ENCODE measurements at regions not wholly inside any gene's neighbourhood (a gene's known extent, or its start where the extent isn't known, plus 50 kb on each side); places are given as distances from the start of the nearest gene placed in this dataset.

GRCh38 chr11:32325725-32326124, 109.6 kb downstream of the WT1 start:
- BruUV-seq (replicated peaks): no TSS peak
- H3K36me3 ChIP-seq (replicated peaks in 1 of 2; ENCODE audit: control insufficient read depth in 1 of 2, insufficient read depth in 2 of 2, low read length in 2 of 2): no peaks in the 10 kb centered on the region
- DNase-seq (ENCODE audit: low spot score) (no peak), ATAC-seq (no peak), FAIRE-seq (no peak)
- intact Hi-C loops (cut with micrococcal nuclease; ENCODE audit: unreplicated experiment): no loop called here
- 75% methylated on average over 2 of the region's 2 CpGs for WGBS (ENCODE audit: low lambda C conversion rate)
- no peak overlapping the region for H3K4me3 ChIP-seq (replicated peaks in 1 of 3; ENCODE audit: insufficient read depth in 1 of 3, low read depth in 2 of 3, low read length in 3 of 3)
- H3K27me3 ChIP-seq (ENCODE audit: control insufficient read depth in 1 of 2, insufficient read depth in 2 of 2, low read length in 2 of 2): peaks cover 0 to 4% of the 10 kb centered on the region in 2 experiments; a peak in 1 of 5 replicates
- no peaks in the 10 kb centered on the region for H3K79me2 ChIP-seq (ENCODE audit: insufficient read depth, low read length)
- H3K27ac ChIP-seq (ENCODE audit: extremely low read length, insufficient read depth, low read length): no peak overlapping the region
- in situ Hi-C loops (cut with HindIII; ENCODE audit: extremely low pct_ligation_motif_present, low pct_unique_long_range_greater_than_20kb): no loop called here
- no peaks in the 10 kb centered on the region for H3K9me3 ChIP-seq (ENCODE audit: low read length)
- no peak overlapping the region for H3K9ac ChIP-seq (ENCODE audit: insufficient read depth, low read depth, low read length)
- no peak overlapping the region for H2AFZ ChIP-seq (ENCODE audit: low read length)
- ChIA-PET POLR2A (no interaction called here), CTCF (ENCODE audit: low intra/inter-chr PET ratio, low total read pairs) (no interaction called here)
- H4K20me1 ChIP-seq (ENCODE audit: insufficient read depth, low read length): no peaks in the 10 kb centered on the region
- H3K4me2 ChIP-seq (ENCODE audit: low read depth, low read length): no peak overlapping the region
- H3K4me1 ChIP-seq (ENCODE audit: insufficient read depth, low read length): peaks cover 4% of the 10 kb centered on the region; the same call in 1 of the 2 replicates
- no peak for TF ChIP-seq MXI1 (IDR thresholded peaks at IDR 0.05; ENCODE audit: borderline replicate concordance, low read depth, low read length)
- no peak for TF ChIP-seq NR2F1 (CRISPR knock-in tag; IDR thresholded peaks at IDR 0.05)
- no peak for TF ChIP-seq JUND (CRISPR knock-in tag; IDR thresholded peaks at IDR 0.05)
- TF ChIP-seq POGK (CRISPR knock-in tag; conservative IDR thresholded peaks at IDR 0.05): no peak
- no peak for TF ChIP-seq NFKBIZ (CRISPR knock-in tag; IDR thresholded peaks at IDR 0.05)
- no peak for TF ChIP-seq KLF16 (CRISPR knock-in tag; IDR thresholded peaks at IDR 0.05)
- no peak for TF ChIP-seq TFAP4 (IDR thresholded peaks at IDR 0.05; ENCODE audit: borderline replicate concordance, low read depth)
- TF ChIP-seq LCORL (IDR thresholded peaks at IDR 0.05): no peak
- no peak for TF ChIP-seq LCORL (CRISPR knock-in tag; IDR thresholded peaks at IDR 0.05)
- no peak for TF ChIP-seq RAD51 (IDR thresholded peaks at IDR 0.05; ENCODE audit: borderline replicate concordance)
- no peak for TF ChIP-seq TRAFD1 (CRISPR knock-in tag; IDR thresholded peaks at IDR 0.05; ENCODE audit: borderline replicate concordance)
